GM12875 (cell line): ENCODE measurements at regions not wholly inside any gene's neighbourhood (a gene's known extent, or its start where the extent isn't known, plus 50 kb on each side); places are given as distances from the start of the nearest gene placed in this dataset.

Experiments
- H3K4me3 ChIP-seq: one replicate; pipeline ENCODE4 v1.5.1; 2011; ENCODE audit warnings: low read depth, low read length, control low read depth
- TF ChIP-seq, protein P1 (sequence below): IDR thresholded peaks from 2 replicates; pipeline ENCODE4 v1.5.1; 2011; ENCODE audit warnings: low read depth, mild to moderate bottlenecking, control low read depth, inconsistent platforms, low read length, moderate library complexity, borderline replicate concordance; ENCODE audit not compliant: insufficient read depth

DNA sequence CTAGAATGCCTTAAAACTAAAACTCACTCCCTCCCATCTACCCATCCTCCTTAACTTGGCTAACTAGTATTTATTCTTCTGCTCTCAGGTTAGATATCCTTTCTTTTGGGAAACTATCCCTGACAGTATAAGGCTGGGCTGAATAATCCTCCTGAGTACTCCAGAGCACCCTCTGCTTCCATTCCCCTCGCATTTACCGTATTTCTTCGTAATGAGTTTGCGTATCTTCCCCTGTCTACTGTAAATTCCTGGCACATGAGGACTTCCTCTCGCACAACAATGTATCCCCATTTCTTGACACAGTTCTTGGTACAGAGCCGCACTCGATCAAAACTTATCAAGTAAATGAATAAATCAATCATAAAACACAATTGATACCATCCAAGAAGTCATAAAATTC is 82.9 kb upstream of the AKAP13 start:
- H3K4me3 ChIP-seq: no peak overlapping the region
- TF ChIP-seq, protein P1, sequence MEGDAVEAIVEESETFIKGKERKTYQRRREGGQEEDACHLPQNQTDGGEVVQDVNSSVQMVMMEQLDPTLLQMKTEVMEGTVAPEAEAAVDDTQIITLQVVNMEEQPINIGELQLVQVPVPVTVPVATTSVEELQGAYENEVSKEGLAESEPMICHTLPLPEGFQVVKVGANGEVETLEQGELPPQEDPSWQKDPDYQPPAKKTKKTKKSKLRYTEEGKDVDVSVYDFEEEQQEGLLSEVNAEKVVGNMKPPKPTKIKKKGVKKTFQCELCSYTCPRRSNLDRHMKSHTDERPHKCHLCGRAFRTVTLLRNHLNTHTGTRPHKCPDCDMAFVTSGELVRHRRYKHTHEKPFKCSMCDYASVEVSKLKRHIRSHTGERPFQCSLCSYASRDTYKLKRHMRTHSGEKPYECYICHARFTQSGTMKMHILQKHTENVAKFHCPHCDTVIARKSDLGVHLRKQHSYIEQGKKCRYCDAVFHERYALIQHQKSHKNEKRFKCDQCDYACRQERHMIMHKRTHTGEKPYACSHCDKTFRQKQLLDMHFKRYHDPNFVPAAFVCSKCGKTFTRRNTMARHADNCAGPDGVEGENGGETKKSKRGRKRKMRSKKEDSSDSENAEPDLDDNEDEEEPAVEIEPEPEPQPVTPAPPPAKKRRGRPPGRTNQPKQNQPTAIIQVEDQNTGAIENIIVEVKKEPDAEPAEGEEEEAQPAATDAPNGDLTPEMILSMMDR: no peak

DNA sequence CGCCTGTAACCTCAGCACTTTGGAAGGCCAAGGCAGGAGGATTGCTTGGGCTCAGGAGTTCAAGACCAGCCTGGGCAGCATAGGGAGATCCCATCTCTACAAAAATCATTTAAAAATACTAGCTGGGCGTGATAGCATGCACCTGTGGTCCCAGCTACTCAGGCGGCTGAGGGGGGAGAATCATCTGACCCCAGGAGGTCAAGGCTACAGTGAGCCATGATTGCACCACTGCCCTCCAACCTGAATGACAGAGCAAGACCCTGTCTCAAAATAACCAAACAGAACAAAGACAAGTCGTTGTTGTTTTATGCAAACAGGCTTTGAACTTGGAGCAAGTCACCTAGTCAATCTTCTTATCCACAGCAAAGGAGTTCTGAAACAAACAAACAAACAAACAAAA is 82.0 kb upstream of the AKAP13 start:
- TF ChIP-seq, protein P1: no peak

DNA sequence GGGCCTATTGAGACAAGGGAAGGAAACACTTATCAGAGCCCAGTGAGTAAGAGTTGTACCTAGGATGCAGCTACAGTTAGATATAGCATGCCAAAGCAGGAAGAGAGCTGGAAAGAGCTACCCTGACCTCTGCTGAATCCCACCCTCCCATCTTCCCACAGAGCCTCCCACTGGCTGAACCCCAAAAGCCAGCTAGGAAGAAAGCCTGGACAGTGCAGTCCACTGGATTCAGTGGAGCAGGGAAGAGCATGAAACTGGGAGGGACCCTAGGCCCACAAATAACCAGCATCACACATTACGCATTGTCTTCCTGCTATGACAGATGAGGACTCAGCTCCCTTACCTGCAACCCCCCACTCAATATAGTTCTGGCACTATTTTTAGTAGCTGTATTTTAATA is 81.5 kb upstream of the AKAP13 start:
- H3K4me3 ChIP-seq: no peak overlapping the region
- TF ChIP-seq, protein P1: no peak

More for the DNA sequence above, 82.0 kb upstream of the AKAP13 start:
- H3K4me3 ChIP-seq: no peak overlapping the region

DNA sequence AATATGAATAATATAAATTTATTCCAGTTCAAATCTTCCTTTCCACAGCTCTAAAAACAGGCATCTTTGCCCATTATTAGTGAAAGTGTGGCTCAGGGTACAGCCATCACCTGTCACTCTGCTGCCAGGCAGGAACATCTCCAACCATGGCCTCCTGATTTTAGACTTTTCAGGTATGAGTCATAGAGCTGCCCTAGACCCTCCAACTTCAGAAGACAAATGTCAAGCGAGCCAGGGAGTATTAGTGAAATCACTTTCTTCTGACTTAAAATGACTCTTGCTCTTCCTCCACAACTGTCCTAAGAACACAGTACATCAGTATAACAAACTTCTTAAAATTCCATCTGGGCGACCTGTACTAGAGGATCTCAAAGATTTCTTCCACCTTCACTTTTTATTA is 78.1 kb upstream of the AKAP13 start:
- TF ChIP-seq, protein P1: no peak
- no peak overlapping the region for H3K4me3 ChIP-seq

DNA sequence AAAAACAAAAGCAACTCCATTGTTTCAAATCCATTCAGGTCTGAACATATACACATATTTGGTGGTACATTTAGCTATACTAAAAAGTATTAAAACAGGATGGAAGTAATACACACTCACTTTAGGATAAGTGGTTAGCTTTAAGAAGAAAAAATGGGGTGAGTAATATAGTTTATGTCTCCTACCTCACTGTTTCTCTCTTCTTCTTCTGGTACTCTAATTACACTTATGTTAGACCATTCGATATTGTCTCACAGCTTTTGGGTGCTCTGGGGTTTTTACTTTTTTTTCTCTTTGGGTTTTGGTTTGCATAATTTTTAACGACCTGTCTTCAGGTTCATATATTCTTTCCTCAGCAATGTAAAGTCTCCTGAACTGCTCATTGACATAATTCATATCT is 75.4 kb upstream of the AKAP13 start:
- TF ChIP-seq, protein P1: no peak
- no peak overlapping the region for H3K4me3 ChIP-seq

DNA sequence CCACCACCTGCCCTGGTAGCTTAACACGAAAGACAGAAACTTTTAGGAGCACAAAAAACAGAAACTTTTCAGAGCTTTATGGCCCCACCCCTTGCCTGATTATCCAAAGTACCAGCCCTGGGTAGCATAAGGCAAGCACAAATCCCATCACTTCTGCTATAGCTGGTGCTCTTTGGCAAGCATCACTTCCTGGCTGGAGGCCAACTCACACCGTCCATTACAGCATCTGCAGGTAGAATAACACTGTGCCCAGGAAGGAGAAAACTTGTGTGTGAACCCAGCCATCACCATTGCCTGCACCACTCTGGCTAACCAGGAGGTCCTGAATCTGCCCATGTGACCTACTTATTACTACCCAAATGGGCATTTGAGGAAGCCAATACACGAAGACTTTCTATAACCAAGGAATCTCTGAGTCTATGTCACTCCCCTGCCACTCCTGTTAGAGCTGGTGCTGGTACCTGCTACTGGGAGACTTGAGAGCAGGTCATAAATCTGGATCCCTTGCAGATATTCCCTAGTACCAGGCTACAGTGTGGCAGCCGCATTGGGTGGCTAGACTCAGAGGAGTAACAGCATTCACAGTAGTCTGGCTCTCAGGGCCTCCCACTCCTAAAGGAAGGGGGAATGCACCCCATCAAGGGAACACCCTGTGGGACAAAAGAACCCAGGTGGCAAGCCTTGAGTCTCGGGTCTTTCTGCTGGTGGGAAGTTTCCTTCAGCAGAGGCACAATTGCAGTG is 73.3 kb upstream of the AKAP13 start:
- TF ChIP-seq, protein P1: no peak
- H3K4me3 ChIP-seq: no peak overlapping the region

DNA sequence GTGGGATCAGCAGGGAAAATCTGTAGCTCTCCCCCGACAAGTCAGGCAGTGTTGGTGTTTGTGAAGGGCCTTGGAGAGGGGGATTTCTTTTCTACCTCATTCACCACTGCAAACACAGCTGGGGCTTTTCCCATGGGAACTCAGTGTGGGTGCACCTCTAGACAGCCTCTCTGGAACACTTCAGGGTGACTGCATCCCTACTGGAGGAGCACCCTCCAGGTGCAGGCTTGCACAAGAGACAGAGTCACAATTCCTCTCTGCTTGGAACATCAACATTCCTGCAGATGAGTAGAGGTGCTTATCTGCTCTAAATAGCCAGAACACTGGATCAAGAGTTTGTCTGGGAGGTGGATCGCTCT is 72.7 kb upstream of the AKAP13 start:
- TF ChIP-seq, protein P1: no peak
- H3K4me3 ChIP-seq: no peak overlapping the region
